ENCODE measurements at regions not wholly inside any gene's neighbourhood (a gene's known extent, or its start where the extent isn't known, plus 50 kb on each side); places are given as distances from the start of the nearest gene placed in this dataset.

DNA sequence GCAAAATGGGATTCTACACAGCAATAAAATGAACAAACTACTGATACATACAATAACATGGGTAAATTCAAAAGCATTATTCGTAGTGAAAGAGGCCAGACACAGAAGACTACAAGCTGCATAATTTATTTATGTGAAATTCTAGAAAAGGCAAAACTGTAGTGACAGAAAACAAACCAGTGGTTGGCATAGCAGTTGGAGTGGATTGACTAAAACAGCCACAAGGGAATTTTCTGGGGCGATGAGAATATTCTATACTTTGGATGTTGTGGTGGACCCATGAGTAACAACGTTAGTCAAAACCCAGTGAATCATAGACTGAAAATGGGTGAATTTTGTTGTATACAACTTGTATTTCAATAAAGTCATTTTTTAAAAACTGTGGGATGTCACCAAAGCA is 63.2 kb upstream of the RPL38 start:
- TF ChIP-seq EZH2 (optimal IDR thresholded peaks at IDR 0.05; ENCODE audit: low read depth, low read length) = no peak
- TF ChIP-seq, protein P1, sequence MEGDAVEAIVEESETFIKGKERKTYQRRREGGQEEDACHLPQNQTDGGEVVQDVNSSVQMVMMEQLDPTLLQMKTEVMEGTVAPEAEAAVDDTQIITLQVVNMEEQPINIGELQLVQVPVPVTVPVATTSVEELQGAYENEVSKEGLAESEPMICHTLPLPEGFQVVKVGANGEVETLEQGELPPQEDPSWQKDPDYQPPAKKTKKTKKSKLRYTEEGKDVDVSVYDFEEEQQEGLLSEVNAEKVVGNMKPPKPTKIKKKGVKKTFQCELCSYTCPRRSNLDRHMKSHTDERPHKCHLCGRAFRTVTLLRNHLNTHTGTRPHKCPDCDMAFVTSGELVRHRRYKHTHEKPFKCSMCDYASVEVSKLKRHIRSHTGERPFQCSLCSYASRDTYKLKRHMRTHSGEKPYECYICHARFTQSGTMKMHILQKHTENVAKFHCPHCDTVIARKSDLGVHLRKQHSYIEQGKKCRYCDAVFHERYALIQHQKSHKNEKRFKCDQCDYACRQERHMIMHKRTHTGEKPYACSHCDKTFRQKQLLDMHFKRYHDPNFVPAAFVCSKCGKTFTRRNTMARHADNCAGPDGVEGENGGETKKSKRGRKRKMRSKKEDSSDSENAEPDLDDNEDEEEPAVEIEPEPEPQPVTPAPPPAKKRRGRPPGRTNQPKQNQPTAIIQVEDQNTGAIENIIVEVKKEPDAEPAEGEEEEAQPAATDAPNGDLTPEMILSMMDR (IDR thresholded peaks at IDR 0.05; ENCODE audit: low read length) = no peak
- no peak for TF ChIP-seq EZH2phosphoT487 (IDR thresholded peaks at IDR 0.05; ENCODE audit: low read length)

All from MM.1S (cell line).